22Rv1 (cell line): ENCODE measurements at regions not wholly inside any gene's neighbourhood (a gene's known extent, or its start where the extent isn't known, plus 50 kb on each side); places are given as distances from the start of the nearest gene placed in this dataset.

Experiments
- H3K27ac ChIP-seq: fragments of 450-650 bp; 2 replicates; pipeline ENCODE4 v1.5.1; 2017
- CTCF ChIP-seq: fragments of 450-650 bp; IDR thresholded peaks from 2 replicates; pipeline ENCODE4 v1.5.1; 2017; ENCODE audit warnings: mild to moderate bottlenecking
- ZFX ChIP-seq: fragments of 450-650 bp; IDR thresholded peaks from 2 replicates; pipeline ENCODE4 v1.6.1; 2017; ENCODE audit warnings: antibody characterized with exemption, borderline replicate concordance

- TF ChIP-seq CTCF (no peak), ZFX (no peak)
- H3K27ac ChIP-seq, result no peak overlapping the region
Measured at GRCh38 chr6:33929575-33930288, 125.9 kb upstream of the MLN start.

- no peak overlapping the region for H3K27ac ChIP-seq
Measured at GRCh38 chr6:33927616-33928015, 123.8 kb upstream of the MLN start.

GRCh38 chr6:33927112-33927511 is 123.3 kb upstream of the MLN start:
- H3K27ac ChIP-seq, result no peak overlapping the region
- TF ChIP-seq CTCF (no peak), ZFX (no peak)

More at GRCh38 chr6:33927616-33928015, 123.8 kb upstream of the MLN start:
- TF ChIP-seq ZFX (no peak), CTCF (no peak)

- H3K27ac ChIP-seq, result no peak overlapping the region
- TF ChIP-seq ZFX (no peak), CTCF (no peak)
Measured at GRCh38 chr6:33926451-33926850, 122.6 kb upstream of the MLN start.

GRCh38 chr6:33925936-33926335 is 122.1 kb upstream of the MLN start:
- TF ChIP-seq ZFX (no peak), CTCF (no peak)
- H3K27ac ChIP-seq, result no peak overlapping the region

- TF ChIP-seq ZFX (no peak), CTCF (no peak)
- H3K27ac ChIP-seq, result no peak overlapping the region
Measured at GRCh38 chr6:33925210-33925609, 121.4 kb upstream of the MLN start.

GRCh38 chr6:33924681-33925080 is 120.9 kb upstream of the MLN start:
- no peak overlapping the region for H3K27ac ChIP-seq
- no peak for TF ChIP-seq ZFX
- no peak for TF ChIP-seq CTCF
